Endothelial cell of umbilical vein (primary cell): ENCODE measurements at regions not wholly inside any gene's neighbourhood (a gene's known extent, or its start where the extent isn't known, plus 50 kb on each side); places are given as distances from the start of the nearest gene placed in this dataset.

ENCODE experiments used
- CTCF ChIP-seq, 2 donors: IDR thresholded peaks; 1 replicate in 1 of 2; 2 replicates in 1 of 2; pipeline ENCODE4 v1.5.1; 2011; ENCODE audit warnings: low read length in 2 of 2, mild to moderate bottlenecking in 2 of 2, moderate library complexity in 2 of 2, control low read depth in 1 of 2, inconsistent platforms in 1 of 2, low read depth in 1 of 2; ENCODE audit not compliant: insufficient read depth in 1 of 2; ENCODE audit errors: extremely low read depth in 1 of 2
- EZH2 ChIP-seq: IDR thresholded peaks from 2 replicates; pipeline ENCODE4 v1.6.1; 2012; ENCODE audit warnings: borderline replicate concordance, low read depth, mild to moderate bottlenecking, moderate library complexity, low read length, inconsistent platforms; ENCODE audit not compliant: severe bottlenecking
- GATA2 ChIP-seq: IDR thresholded peaks from 2 replicates; pipeline ENCODE4 v1.7.0; 2011; ENCODE audit warnings: low read depth, mild to moderate bottlenecking, moderate library complexity, mixed read lengths, low read length; ENCODE audit not compliant: insufficient read length, insufficient read depth
- JUN ChIP-seq: IDR thresholded peaks from 2 replicates; pipeline ENCODE4 v1.6.1; 2011; ENCODE audit warnings: borderline replicate concordance, low read depth; ENCODE audit not compliant: insufficient read length, insufficient read depth
- MAX ChIP-seq: IDR thresholded peaks from 2 replicates; pipeline ENCODE4 v1.6.1; 2011; ENCODE audit not compliant: insufficient read depth, insufficient read length
- MYC ChIP-seq: IDR thresholded peaks from one replicate; pipeline ENCODE4 v1.6.1; 2011; ENCODE audit warnings: mild to moderate bottlenecking, low read depth, low read length
- POLR2A ChIP-seq: IDR thresholded peaks from 2 replicates; pipeline ENCODE4 v1.6.1; 2012; ENCODE audit warnings: low read depth, mild to moderate bottlenecking, control low read depth, low read length
- POLR2AphosphoS5 ChIP-seq: IDR thresholded peaks from 2 replicates; pipeline ENCODE4 v1.6.1; 2012; ENCODE audit warnings: low read depth, mild to moderate bottlenecking, control low read depth, low read length, moderate library complexity; ENCODE audit not compliant: insufficient read depth

- TF ChIP-seq CTCF (IDR thresholded peaks at IDR 0.05; ENCODE audit: extremely low read depth in 1 of 2, insufficient read depth in 1 of 2, low read depth in 1 of 2, low read length in 2 of 2) (no peak), POLR2A (no peak), POLR2AphosphoS5 (no peak), JUN (no peak), MAX (no peak), EZH2 (no peak), GATA2 (no peak), MYC (no peak)
Observed at GRCh38 chr16:17766012-17766411, 295.3 kb upstream of the XYLT1 start.
